ENCODE measurements at regions not wholly inside any gene's neighbourhood (a gene's known extent, or its start where the extent isn't known, plus 50 kb on each side); places are given as distances from the start of the nearest gene placed in this dataset.

- TF ChIP-seq REST (IDR thresholded peaks at IDR 0.05; ENCODE audit: low read depth), result no peak
- TF ChIP-seq EZH2phosphoT487 (IDR thresholded peaks at IDR 0.05; ENCODE audit: borderline replicate concordance), result no peak
- no peak for TF ChIP-seq EZH2 (IDR thresholded peaks at IDR 0.05)
These were observed 68.7 kb downstream of the ZFP36L2 start (continued) for GRCh38 chr2:43157506-43158246.

- DNase-seq (ENCODE audit: low read depth, low spot score) (no peak), ATAC-seq (no peak)
- RAD21 ChIA-PET (ENCODE audit: low non-redundant PET in 1 of 2, low total read pairs in 2 of 2, uncharacterized antibody in 2 of 2, unreplicated experiment in 2 of 2), result no interaction called here
- POLR2A ChIA-PET, result no interaction called here
- H3K9me2 ChIP-seq (ENCODE audit: insufficient read depth), result no peaks in the 10 kb centered on the region
- CTCF ChIA-PET, result no interaction called here
- TF ChIP-seq YY1 (IDR thresholded peaks at IDR 0.05; ENCODE audit: extremely low read depth, insufficient replicate concordance, low read depth, low read length) (no peak), ATF3 (IDR thresholded peaks at IDR 0.05) (no peak), EZH2phosphoT487 (IDR thresholded peaks at IDR 0.05; ENCODE audit: borderline replicate concordance) (no peak), RAD21 (IDR thresholded peaks at IDR 0.05; ENCODE audit: low read depth) (no peak), ZFX (IDR thresholded peaks at IDR 0.05) (no peak), ELF1 (IDR thresholded peaks at IDR 0.05; ENCODE audit: borderline replicate concordance, low read depth) (no peak), CEBPB (IDR thresholded peaks at IDR 0.05; ENCODE audit: low read depth) (no peak)
- no peaks in the 10 kb centered on the region for H3K79me2 ChIP-seq (ENCODE audit: insufficient read depth, low read length)
- H3K4me2 ChIP-seq (ENCODE audit: low read length), result no peak overlapping the region
- no TSS peak for BruUV-seq (replicated peaks)
- no peak overlapping the region for H3K4me3 ChIP-seq (replicated peaks in 1 of 2; ENCODE audit: low read depth in 1 of 2, low read length in 2 of 2)
- no peak overlapping the region for H3K27ac ChIP-seq (ENCODE audit: low read depth, low read length)
- no peak overlapping the region for H3K9ac ChIP-seq (ENCODE audit: low read length)
- intact Hi-C loops (cut with micrococcal nuclease), result no loop called here
- H4K20me1 ChIP-seq (ENCODE audit: insufficient read depth), result no peaks in the 10 kb centered on the region
- H3K4me1 ChIP-seq (ENCODE audit: control insufficient read depth in 1 of 2, insufficient read depth in 2 of 2, low read length in 2 of 2), result peaks cover 25 to 38% of the 10 kb centered on the region in 2 experiments
- H3K36me3 ChIP-seq (ENCODE audit: control insufficient read depth in 1 of 2, insufficient read depth in 2 of 2, low read length in 2 of 2), result no peaks in the 10 kb centered on the region
- no peaks in the 10 kb centered on the region for H3K9me3 ChIP-seq (ENCODE audit: control insufficient read depth in 1 of 2, insufficient read depth in 1 of 2, low read depth in 1 of 2, low read length in 2 of 2)
- no peak overlapping the region for H2AFZ ChIP-seq (ENCODE audit: low read depth, low read length, poor library complexity, severe bottlenecking)
- H3K27me3 ChIP-seq (ENCODE audit: insufficient read depth, low read length), result no peaks in the 10 kb centered on the region
These were observed 70.5 kb downstream of the ZFP36L2 start for GRCh38 chr2:43155851-43156411.
